ENCODE measurements at regions not wholly inside any gene's neighbourhood (a gene's known extent, or its start where the extent isn't known, plus 50 kb on each side); places are given as distances from the start of the nearest gene placed in this dataset.
"Not testable (repeated sequence)": the region's sequence is repeated elsewhere in the genome, so short reads cannot be mapped to it uniquely, and the experiment has no call there.

DNA sequence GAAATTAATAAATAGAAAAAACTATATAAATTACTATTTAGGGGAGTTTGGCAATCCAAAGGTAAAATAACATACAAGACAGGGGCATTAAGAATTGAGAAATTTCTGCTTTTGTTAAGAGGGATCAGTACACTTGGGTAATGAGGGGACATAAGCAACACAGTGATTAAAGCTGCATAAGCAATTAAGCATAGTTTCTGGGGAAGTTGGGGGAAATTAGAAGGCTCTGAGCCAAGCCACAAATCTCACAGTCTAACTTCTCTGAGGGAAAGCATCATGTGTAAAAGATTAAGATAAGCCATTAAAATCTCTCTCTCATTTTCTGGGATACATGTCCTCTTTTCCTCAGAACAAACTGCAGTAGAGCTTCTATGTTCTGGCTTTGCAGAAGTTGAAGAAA, 533.9 kb upstream of the LRFN5 start:
- no peak for DNase-seq (ENCODE audit: low read depth)

DNA sequence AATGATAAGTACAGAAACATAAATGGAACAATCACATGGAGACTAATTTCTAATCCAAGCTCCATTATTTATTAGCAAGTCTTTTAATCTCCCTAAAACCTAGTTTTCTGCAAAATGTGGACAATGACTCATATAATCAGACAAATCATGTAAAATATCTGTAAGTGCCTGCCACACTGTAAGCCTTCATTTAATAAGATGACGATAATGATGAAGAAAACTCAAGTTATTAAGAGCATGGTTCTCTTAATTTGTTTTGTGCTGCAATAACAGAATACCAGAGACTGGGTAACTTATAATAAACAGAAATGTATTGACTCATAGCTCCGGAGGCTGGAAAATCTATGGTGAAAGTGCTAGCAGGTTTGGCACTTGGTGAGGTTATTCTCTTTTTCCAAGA, 535.3 kb upstream of the LRFN5 start:
- DNase-seq (ENCODE audit: low read depth), result no peak

DNA sequence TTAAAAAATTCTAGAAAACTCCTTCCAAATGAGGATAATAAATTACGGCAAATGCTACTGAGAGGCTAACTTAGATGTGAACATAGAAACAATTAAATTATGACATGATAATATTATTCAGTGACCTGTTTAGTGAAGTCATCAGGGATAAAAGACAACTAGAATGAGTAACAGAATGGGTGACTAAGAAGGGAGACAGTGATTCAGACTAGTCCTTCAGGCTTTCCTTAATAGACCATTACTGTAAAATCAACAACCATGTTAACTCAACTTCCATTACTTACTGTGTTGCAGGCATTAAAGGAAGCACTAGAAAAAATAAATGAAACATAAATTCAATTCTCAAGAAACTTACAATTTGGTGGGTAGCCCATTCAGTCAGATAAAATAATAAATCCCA, 543.9 kb upstream of the LRFN5 start:
- DNase-seq (ENCODE audit: low read depth), result no peak

DNA sequence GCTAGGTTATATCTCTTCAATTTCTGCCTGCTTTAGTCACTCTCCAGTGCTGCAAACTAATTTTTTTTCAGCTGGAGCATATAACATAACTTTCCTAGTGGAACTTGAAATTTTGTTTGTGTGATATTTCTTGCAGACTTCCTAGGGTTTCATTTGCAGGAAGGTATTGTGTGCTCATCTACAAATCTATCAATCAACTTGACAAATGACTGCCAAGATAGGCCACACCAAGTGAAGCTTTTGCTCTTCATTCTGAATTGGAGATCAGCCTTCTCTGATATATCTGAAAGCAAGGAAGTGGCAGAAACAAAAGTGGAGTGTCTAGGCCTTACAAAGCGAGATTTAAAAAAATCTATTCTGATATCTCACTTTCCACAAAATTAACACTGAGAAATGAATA, 551.1 kb upstream of the LRFN5 start:
- no peak for DNase-seq (ENCODE audit: low read depth)

DNA sequence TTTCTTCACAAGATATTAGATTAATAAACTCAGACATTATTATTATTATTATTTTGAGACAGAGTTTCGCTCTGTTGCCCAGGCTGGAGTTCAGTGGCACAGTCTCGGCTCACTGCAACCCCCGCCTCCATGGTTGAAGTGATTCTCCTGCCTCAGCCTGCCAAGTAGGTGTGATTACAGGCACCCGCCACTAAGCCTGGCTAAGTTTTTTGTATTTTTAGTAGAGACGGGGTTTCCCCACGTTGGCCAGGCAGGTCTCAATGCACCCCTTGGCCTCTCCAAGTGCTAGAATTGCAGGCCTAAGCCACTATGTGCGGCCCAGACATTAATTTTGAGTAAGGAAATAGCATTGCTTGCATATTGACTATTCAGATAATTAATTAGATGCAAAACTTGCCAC, 554.9 kb upstream of the LRFN5 start:
- no peak for DNase-seq (ENCODE audit: low read depth)

DNA sequence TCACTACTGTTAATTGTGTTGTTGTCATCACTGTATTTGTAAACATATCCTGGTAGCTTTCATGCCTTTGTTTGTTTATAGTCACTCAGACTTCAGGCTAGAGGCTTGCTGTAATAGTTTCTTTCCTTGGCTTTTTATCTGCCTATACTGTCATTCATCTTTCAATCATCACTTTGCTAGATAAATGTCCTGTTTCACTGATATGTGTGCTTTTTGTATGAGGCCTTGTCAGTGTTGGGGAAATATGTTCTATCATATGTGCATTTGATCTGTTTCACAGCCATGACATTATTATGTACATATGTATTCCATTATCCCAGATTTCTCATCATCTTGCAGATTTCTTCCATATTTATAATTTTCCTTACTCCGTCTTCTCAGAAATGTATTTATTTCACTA, 558.9 kb upstream of the LRFN5 start:
- DNase-seq (ENCODE audit: low read depth), result no peak

DNA sequence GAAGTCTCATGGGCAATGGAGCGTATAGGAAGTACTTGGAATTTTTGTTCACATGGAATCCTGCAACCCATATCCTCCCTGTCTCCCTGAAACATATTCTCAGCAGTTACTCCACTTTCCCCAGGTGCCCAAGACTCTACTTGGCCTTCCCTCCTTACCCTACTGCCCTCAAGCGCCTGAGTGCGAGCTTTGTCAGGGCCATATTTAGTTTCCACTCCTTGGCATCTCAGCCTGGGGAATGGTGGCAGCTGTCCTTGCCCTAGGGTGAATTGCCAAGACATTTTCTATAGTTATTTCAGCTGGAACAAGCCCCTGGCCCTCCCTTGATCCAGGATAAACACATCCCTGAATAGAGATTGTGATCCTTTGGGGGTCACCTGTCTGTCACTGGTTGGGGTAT, 569.3 kb upstream of the LRFN5 start:
- no peak for DNase-seq (ENCODE audit: low read depth)

DNA sequence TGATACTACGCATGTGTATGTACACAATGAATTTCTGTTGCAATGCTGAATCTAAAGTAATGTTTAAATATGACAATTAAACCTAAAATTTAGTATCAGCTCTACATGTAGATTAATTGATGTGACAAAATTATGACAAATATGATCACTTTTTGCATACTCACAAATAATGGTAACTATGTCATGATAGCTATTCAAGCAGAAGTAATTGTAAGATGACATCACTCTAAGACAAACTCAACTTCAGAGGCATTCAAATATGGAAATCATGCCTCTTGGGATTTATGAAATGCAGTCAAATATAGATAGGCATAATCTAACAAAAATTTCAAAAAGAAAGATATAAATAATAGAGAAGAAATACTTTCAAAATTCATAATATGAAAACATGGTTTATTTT, 571.7 kb upstream of the LRFN5 start:
- DNase-seq (ENCODE audit: low read depth), result no peak

DNA sequence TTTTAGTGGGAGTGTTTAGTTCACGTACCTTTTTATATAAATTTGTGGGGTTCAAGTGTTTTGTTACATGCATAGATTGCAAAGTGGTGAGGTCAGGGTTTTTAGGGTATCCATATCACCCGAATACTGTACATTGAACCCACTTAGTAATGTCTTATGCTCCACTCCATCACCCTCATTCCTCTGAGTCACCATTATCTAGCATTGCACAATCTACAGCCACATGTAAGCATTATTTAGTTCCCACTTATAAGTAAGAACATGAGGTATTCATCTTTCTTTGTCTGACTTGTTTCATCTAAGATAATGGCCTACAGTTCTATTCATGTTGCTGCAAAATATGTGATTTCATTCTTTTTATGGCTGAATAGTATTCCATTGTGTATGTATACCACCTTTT, 583.7 kb upstream of the LRFN5 start:
- no peak for DNase-seq (ENCODE audit: low read depth)

DNA sequence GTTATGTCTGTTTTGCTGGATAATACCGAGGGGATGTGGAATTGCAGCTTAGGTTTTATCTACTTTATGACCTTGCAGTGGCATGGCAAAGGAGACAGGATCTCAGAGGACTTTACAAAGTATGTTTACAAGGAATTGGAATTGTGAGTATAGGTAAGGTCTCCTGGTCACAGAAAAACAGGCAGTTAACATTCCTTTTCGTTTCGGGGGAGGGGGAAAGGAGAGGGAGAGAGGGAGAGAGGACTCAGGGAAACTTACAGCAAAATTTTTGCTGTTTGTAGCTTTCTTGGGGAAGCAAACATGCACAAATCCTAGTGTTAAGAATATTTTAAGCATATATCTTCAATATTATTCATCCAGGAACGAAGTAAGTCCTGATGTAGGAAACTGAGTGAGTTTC, 590.5 kb upstream of the LRFN5 start:
- no peak for DNase-seq (ENCODE audit: low read depth)

DNA sequence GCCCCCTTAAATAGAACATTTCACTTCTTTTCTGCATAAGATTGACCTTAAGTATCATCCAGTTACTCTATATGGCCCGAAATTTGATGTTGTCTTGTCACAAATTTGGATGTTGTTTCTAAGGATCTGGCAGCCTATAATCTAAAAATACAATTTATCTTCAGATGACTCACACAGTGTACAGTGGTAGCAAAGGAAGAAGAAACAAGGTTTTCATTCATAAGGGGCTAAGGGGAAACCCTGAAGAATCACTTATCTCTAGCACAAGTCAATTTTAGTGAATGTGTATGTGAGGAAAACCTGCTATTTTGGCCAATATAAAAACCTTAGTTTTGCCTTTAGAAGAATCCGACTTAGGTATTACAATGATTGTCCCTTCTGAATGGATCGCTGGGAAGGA, 606.3 kb upstream of the LRFN5 start:
- no peak for DNase-seq (ENCODE audit: low read depth)

DNA sequence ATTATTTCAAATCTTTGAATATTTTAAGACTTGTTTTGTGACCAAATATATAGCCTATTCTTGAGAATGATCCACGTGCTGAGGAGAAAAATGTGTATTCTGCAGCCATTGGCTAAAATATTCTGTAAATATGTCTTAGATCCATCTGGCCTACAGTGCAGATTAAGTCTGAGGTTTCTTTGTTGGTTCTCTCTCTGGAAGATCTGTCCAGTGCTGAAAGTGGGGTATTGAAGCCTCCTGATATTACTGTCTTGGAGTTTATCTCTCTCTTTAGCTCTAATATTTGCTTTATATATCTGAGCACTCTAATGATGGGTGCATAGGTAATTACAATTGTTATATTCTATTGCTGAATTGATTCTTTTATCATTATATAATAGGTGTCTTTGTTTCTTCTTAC, 617.4 kb upstream of the LRFN5 start:
- no peak for DNase-seq (ENCODE audit: low read depth)

DNA sequence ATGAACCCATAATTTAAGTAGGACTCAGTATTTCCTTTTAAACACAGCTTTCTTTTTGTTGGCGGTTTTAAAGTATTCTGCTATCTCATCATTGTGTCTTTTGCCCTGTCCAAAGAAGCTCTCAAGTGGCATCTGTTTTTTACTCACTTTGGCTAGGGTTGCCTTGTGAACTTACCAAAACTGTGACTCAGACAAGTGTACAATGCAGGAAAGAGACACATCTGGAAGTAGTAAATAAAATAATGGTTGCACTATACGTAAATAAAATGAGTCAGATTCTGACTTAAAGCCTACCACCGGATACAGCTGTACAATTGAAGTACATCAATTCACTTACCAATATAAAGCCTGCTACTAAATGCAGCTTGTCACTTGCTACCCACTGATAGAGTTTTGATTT, 619.2 kb upstream of the LRFN5 start:
- no peak for DNase-seq (ENCODE audit: low read depth)

DNA sequence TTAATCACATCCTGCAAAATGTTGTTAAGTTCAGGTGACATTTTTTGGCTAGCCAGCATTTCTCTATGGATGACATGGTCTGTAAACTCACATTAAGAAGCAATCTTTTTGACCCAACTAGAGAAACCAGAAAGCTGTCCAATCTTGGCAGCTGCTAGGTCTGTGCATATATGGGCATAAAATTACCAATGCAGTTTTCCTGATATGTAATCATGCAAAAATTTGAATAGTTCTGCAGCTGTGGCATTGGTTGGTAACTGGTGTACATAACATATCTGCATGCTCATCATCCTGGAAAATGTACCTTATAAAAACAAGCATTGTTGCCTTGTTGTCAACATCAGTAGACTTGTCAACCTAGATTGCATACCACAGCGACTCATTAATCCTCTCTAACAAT, 620.0 kb upstream of the LRFN5 start:
- DNase-seq (ENCODE audit: low read depth), result no peak

DNA sequence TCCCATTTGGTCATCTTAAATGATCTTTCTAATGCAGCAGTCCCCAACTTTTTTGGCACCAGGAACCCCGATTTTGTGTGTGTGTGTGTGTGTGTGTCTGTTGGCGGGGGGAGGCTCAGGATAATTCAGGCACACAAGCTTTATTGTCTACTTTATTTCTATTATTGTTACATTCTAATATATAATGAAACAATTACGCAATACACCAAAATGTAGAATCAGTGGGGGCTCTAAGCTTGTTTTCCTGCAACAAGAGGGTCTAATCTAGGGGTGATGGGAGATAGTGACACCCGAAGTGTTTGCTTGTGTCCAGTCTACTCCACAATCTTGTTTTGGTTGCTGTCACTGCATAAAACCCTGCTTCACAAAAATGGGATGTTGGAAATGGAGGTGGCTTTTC, 621.1 kb upstream of the LRFN5 start:
- DNase-seq (ENCODE audit: low read depth), result no peak

DNA sequence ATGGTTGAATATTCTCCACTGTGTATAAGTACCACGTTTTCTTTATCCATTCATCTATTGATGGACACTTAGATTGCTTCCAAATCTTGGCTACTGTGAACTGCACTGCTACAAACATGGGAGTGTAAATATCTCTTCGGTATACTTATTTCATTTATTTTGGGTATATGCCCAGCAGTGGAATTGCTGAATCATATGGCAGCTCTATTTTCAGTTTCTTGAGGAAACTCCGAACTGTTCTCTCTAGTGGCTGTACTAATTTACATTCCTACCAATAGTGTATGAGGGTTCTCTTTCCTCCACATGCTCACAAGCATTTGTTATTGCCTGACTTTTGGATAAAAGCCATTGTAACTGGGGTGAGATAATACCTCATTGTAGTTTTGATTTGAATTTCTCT, 623.1 kb upstream of the LRFN5 start:
- DNase-seq (ENCODE audit: low read depth), result no peak

DNA sequence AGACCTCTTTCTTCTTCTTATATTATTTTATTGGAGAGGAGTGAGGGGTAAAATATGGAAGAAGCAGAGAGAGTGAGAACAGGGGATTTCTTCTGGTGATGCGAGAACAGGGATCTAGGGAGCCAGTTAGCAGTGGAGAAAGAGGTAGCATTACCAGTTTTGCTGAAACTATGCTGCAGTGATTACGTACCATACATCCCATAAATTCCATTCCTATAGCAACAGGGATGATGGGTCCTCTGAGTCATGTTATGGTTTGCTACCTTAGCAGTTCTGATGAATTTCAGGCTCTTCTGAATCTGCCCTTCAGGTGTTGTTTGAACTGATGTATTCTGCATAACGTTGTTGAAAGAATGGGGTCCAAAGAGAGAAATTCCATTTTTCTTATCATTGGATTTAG, 625.4 kb upstream of the LRFN5 start:
- DNase-seq (ENCODE audit: low read depth), result no peak

DNA sequence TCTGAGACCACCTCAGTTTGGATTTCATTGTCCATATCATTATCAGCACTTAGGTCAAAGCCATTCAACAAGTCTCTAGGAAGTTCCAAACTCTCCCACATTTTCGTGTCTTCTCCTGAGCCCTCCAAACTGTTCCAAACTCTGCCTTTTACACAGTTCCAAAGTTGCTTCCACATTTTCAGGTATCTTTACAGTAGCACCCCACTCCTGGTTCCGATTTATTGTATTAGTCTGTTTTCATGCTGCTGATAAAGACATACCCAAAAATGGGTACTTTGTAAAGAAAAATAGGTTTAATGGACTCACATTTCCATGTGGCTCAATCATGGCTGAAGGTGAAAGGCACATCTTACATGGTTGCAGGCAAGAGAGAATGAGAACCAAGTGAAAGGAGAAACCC, 646.4 kb upstream of the LRFN5 start:
- not testable (repeated sequence) for DNase-seq (ENCODE audit: low read depth)

DNA sequence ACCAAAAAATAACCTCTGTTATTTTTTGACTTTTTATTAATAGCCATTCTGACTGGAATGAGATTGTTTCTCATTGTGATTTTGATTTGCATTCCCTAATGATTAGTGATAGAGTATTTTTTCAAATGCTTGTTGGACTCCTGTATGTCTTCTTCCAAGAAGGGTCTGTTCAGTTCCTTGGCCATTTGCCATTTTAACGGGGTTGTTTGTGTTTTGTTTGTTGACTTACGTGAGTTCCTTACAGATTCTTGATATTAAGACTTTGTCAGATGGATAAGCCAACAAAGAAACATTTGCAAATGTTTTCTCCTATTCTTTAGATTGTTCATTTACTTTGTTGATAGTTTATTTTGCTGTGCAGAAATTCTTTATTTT, 651.6 kb upstream of the LRFN5 start:
- no peak for DNase-seq (ENCODE audit: low read depth)

DNA sequence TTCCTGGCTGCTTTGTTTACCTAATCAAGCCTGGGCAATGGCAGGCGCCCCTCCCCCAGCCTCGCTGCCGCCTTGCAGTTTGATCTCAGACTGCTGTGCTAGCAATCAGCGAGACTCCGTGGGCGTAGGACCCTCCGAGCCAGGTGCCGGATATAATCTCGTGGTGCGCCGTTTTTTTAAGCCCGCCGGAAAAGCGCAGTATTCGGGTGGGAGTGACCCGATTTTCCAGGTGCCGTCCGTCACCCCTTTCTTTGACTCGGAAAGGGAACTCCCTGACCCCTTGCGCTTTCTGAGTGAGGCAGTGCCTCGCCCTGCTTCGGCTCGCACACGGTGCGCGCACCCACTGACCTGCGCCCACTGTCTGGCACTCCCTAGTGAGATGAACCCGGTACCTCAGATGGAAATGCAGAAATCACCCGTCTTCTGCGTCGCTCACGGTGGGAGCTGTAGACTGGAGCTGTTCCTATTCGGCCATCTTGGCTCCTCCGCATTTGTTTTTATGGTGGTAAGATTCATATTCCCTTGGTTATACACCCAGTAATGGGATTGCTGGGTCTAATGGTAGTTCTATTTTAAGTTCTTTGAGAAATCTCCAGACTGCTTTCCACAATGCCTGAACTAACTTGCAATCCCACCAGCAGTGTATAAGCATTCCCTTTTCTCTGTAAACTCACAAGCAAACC, 652.1 kb upstream of the LRFN5 start:
- not testable (repeated sequence) for DNase-seq (ENCODE audit: low read depth)

DNA sequence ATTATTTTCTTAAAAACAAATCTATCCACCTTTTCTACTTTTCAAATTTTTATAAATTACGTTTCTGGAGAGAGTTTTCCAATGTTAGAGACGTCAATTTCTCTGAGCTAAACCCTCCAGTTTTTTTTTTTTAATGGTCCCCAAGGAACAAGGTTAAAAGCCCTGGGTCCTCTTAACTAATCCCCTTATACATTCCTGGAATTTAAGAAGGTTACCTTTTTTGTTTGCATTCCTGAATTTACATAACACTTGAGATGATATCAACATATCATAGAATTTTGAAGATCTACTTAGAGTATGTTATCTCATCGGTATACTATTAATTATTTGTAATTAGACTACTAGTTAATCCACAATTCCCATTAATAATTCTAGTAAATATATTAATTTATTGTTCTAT, 662.2 kb upstream of the LRFN5 start:
- DNase-seq (ENCODE audit: low read depth), result no peak

DNA sequence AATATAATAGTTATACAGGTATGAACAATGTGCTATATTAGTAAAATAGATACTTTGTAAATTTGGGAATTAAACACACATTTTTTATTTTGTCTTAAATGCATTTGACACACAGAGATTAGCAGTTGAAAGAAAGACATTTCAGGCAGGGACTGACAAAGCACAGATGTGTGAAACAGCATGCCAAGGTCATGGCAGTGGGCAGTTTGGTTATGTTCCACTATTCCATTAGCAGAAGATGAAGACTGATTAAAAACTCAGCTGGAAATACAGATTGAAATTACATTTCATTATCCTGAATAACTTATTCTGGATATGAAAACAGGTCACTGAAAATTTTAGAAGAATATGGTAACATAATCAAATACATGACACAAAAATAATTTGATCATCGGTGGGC, 669.8 kb upstream of the LRFN5 start:
- DNase-seq (ENCODE audit: low read depth), result no peak

DNA sequence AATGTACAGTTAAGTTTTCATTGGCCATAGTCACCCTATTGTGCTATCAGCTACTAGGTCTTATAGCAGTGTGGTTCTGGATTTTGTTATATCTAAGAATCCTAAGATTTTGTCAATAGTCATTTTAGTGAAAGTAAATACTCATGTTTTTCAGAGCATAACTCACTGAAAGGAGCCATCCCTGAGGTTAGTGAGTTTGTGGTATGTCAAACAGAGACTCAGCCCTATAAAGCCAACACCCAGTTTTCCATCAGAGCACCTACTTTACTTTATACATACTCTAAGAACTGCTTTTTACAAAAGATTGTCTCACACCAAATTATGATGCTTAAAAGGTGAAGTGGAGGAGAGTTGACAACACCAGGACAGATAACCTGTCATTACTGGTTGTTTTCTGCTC, 686.3 kb upstream of the LRFN5 start:
- no peak for DNase-seq (ENCODE audit: low read depth)

DNA sequence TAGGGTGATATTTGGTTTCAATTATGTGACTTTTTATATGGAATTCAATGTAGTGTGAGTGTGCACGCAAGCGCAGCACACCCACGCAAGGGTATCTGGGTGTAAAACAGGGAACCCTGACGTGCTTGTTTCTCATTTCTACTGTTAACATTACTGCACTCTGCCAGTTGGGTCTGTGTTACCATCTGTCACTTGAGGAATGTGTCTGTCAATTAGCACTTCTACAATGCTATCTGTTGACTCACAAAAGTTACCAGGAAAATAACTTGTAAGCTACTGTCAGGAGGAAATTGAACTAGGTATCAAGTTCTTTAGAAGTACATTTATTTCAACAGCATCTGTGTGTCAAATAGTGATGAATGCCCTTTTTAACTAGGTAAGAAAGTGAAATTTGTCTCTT, 695.5 kb upstream of the LRFN5 start:
- DNase-seq (ENCODE audit: low read depth), result no peak

DNA sequence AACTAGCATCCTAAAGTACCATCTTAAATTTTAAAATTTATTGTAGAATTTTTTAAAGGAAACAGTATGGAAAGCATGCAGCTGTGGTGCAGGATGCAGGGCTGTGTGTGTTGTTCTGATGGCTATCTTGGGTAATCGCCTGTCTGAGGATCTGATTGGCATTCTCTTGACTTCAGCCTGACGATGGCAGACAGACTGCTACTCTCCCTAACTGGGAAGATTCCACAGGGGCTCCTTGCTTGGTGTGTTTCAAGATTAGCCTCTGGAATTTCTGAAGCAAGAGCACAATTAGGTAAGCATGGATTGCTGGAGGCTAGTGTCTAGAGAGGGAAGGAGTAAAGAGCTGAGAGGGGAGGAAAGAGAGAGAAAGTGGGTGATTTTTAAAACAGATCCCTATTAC, 696.8 kb upstream of the LRFN5 start:
- DNase-seq (ENCODE audit: low read depth), result no peak
